ENCODE measurements at regions not wholly inside any gene's neighbourhood (a gene's known extent, or its start where the extent isn't known, plus 50 kb on each side); places are given as distances from the start of the nearest gene placed in this dataset.
"Not testable (repeated sequence)": the region's sequence is repeated elsewhere in the genome, so short reads cannot be mapped to it uniquely, and the experiment has no call there.

DNA sequence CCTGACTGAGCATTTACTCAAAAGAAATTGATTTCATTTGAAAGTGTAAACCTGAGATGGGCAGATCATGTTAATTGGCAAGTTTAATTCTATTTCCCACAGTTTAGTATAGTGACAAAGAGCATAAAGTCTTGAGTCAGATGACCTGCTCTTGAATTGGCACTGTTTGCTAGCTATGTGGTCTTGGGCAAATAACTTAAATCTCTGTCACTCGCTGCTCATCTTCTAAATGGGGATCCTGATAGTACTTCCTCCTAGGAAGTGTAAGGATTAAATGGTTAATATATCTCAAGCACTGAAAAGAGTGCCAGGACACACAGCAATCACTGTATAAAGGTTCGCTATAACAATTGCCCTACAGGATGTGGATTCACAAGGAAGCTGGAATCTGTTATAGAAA lies 242.8 kb upstream of the JADE1 start:
- DNase-seq (ENCODE audit: low read depth in 2 of 2), result no peak

GRCh38 chr4:128565565-128566186 lies 243.8 kb upstream of the JADE1 start:
- DNase-seq (ENCODE audit: low read depth in 2 of 2), result no peak

DNA sequence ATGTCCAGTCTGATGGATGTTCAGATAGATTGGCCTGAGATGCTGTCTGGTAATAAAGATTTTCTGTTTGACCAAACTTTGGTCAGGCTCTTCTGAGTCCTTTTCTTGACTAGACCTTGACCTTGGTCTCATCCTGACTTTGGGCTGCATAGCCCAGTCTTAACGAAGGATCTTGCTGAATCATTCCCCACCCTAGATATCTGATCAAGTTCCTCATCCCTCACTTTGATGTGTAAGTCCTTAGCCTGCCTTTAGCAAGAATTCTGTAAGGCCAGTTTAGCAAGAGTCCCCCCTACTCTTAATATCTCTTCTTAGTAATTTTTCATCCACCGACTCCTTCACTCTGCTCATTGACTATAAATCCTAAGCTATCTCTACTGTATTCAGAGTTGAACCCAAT lies 244.4 kb upstream of the JADE1 start:
- no peak for DNase-seq (ENCODE audit: low read depth in 2 of 2)

DNA sequence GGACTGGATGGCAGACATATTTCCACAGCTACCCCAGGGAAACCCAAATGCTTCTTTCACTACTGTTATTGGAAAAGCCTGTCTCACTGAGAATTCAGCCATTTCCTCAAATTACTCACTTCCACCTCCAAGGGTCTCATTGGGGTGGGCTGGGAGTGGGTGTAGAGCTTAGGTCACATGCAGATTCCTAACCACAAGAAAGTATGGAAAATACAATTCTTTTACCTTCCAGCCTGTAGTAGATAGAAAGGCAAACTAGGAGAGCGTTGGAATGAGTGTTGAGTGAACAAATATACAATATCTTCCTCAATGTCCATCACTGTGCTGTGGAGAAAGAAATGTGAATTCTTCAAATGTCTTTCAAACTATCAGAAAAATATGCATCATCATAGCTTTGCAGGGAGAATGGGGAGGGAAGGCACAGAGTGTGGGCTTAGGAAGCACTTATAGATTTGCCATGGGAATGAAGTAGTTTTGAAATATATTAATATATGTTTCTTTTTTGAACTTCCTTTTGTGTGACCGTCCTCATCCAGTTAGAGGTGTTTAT lies 245.3 kb upstream of the JADE1 start:
- DNase-seq (ENCODE audit: low read depth in 2 of 2), result no peak

GRCh38 chr4:128560754-128561495 lies 248.6 kb upstream of the JADE1 start:
- DNase-seq (ENCODE audit: low read depth in 2 of 2), result no peak

DNA sequence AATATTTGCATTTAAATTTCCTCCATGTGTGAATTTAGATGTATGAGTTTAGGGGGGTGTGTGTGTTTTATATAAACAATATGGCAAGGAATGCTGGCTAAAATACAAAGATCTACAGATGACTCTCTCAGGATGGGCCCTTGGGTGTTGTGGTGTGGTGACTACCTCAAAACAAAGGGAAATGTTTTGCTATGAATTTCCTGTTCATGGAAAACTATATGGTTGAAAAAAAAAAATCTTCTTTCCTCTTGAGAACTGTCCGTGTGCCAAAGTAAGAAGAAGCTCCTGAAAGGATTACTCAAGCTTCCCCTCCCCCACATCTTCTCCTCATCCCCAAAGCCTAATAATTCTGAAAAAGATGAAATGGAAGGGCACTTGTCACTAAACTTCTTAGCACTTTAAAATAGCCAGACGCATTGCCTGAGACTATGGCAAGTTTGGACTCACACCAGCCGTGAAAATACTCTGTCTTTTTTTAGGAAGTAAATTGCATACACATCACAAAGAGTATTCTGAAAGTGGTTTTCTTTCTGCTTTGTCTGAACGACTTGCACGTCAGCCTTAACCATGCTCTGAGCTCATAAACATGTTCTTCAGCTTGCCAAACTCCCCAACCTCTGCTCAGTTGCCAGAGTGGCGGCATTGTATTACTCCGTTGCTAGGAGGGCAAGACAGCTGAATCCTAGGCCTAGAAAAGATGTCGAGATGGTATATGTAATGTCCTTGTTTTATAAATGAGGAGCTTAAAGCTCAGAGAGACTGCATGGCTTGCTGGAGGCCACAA lies 250.4 kb upstream of the JADE1 start:
- DNase-seq (ENCODE audit: low read depth in 2 of 2), result no peak

- no peak for DNase-seq (ENCODE audit: low read depth in 2 of 2)
Observed at GRCh38 chr4:128556756-128557155, 252.7 kb upstream of the JADE1 start.

- no peak for DNase-seq (ENCODE audit: low read depth in 2 of 2)
Observed at GRCh38 chr4:128553686-128554515, 255.6 kb upstream of the JADE1 start.

GRCh38 chr4:128552586-128552907 lies 257.0 kb upstream of the JADE1 start:
- DNase-seq (ENCODE audit: low read depth in 2 of 2), result no peak

- DNase-seq (ENCODE audit: low read depth in 2 of 2), result no peak
Observed at GRCh38 chr4:128551280-128551679, 258.2 kb upstream of the JADE1 start.

GRCh38 chr4:128550060-128550459 lies 259.4 kb upstream of the JADE1 start:
- DNase-seq (ENCODE audit: low read depth in 2 of 2), result no peak

GRCh38 chr4:128549636-128550035 lies 259.9 kb upstream of the JADE1 start:
- DNase-seq (ENCODE audit: low read depth in 2 of 2), result no peak

DNA sequence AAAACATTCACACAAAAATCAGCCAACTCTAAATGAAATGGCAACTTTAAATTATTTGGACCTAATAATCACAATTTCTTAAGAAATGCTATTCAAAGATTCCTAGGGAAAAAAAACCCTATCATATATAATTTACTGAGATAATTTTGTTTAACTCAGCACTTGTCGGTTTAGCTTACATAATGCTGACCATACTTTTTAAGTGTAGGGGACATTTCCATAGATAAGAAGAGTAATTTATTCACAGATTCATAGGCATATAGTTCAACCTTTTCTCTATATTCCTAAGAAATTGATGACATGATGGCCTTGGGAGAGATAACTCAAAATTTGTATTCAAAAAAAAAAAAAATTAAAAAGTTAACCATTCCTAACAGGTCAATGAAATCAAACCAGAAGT lies 260.8 kb upstream of the PGRMC2 start:
- no peak for DNase-seq (ENCODE audit: low read depth in 2 of 2)

DNA sequence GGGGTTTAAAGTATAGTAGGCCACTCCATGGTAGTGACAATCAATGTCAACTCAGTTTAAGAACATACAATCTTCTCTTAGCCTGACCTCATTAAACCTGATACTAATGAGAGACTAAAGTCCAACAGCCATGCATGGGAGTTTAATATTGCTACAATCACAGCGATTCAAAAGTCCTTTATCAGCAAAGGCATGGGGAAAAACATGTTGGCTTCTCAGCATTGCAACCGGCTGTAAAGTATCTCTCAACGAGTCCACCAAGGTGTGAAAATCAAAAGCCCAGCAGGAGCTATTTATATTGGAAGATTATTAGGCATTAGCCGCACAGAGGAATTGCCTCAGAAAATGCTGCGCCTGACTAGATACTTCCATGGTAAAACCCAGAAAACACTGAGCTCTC lies 256.7 kb upstream of the PGRMC2 start:
- DNase-seq (ENCODE audit: low read depth in 2 of 2), result no peak

GRCh38 chr4:128543696-128544095 lies 256.1 kb upstream of the PGRMC2 start:
- DNase-seq (ENCODE audit: low read depth in 2 of 2), result no peak

DNA sequence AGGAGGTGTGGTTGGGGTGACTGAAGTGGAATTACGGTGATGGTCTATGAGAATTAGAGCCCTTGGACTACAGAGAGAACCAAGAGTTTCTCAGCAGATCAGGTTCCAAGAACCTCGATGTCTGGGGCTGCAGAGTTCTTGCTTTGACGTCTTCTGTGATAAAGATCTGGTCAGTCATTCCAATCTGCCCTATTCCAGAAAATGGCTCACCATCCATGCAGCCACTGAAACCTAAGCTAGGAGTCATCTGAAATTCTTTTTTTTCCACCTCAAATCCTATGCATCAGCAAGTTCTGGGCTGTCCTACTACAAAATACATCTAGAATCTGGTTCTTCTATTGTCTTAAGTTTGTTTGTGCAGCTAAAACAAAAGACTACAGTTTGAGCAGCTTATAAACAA lies 254.4 kb upstream of the PGRMC2 start:
- no peak for DNase-seq (ENCODE audit: low read depth in 2 of 2)

- DNase-seq (ENCODE audit: low read depth in 2 of 2), result no peak
Observed at GRCh38 chr4:128540122-128540521, 252.5 kb upstream of the PGRMC2 start.

- no peak for DNase-seq (ENCODE audit: low read depth in 2 of 2)
Observed at GRCh38 chr4:128538111-128538882, 250.7 kb upstream of the PGRMC2 start.

- DNase-seq (ENCODE audit: low read depth in 2 of 2), result no peak
Observed at GRCh38 chr4:128536746-128537145, 249.1 kb upstream of the PGRMC2 start.

DNA sequence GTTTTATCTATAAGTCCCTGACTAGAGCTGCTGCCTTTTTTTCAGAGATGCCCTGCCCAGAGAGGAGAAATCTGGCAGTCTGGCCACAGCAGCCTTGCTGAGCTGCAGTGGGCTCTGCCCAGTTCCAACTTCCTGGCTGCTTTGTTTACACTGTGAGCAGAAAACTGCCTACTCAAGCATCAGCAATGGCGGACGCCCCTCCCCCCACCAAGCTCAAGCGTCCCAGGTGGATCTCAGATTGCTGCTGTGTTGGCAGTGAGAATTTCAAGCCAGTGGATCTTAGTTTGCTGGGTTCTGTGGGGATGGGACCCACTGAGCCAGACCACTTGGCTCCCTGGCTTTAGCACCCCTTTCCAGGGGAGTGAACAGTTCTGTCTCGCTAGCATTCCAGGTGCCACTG lies 247.9 kb upstream of the PGRMC2 start:
- not testable (repeated sequence) for DNase-seq (ENCODE audit: low read depth in 2 of 2)
